Choroid plexus epithelial cell (primary cell): ENCODE measurements at regions not wholly inside any gene's neighbourhood (a gene's known extent, or its start where the extent isn't known, plus 50 kb on each side); places are given as distances from the start of the nearest gene placed in this dataset.

Experiments
- DNase-seq: peaks from one replicate; pipeline ENCODE4 v3.0.0-alpha.2; 2010; ENCODE audit warnings: low read depth
- H3K4me3 ChIP-seq: 2 replicates; pipeline ENCODE4 v1.5.1; 2011; ENCODE audit warnings: low read depth, mild to moderate bottlenecking, control low read depth, low read length, moderate library complexity
- CTCF ChIP-seq: conservative IDR thresholded peaks from 2 replicates; pipeline ENCODE4 v1.5.1; 2011; ENCODE audit warnings: low read depth, mild to moderate bottlenecking, control low read depth, inconsistent platforms, low read length, moderate library complexity

- no peak for DNase-seq
- TF ChIP-seq CTCF = no peak
- no peak overlapping the region for H3K4me3 ChIP-seq
Measured at GRCh38 chr20:10724449-10725173, 50.8 kb upstream of the JAG1 start.

- DNase-seq = no peak
- TF ChIP-seq CTCF = no peak
- H3K4me3 ChIP-seq = no peak overlapping the region
Measured at GRCh38 chr20:10728873-10729670, 55.3 kb upstream of the JAG1 start.

GRCh38 chr20:10729785-10730184 is 56.0 kb upstream of the JAG1 start:
- DNase-seq = no peak
- no peak for TF ChIP-seq CTCF

GRCh38 chr20:10730629-10731183 is 56.9 kb upstream of the JAG1 start:
- H3K4me3 ChIP-seq = no peak overlapping the region
- no peak for TF ChIP-seq CTCF
- no peak for DNase-seq

More at GRCh38 chr20:10729785-10730184, 56.0 kb upstream of the JAG1 start:
- no peak overlapping the region for H3K4me3 ChIP-seq

- TF ChIP-seq CTCF = no peak
- DNase-seq = no peak
- H3K4me3 ChIP-seq = no peak overlapping the region
Measured at GRCh38 chr20:10731190-10731965, 57.6 kb upstream of the JAG1 start.

GRCh38 chr20:10733122-10733521 is 59.3 kb upstream of the JAG1 start:
- no peak for TF ChIP-seq CTCF
- H3K4me3 ChIP-seq = no peak overlapping the region
- DNase-seq = no peak
